ENCODE measurements at regions not wholly inside any gene's neighbourhood (a gene's known extent, or its start where the extent isn't known, plus 50 kb on each side); places are given as distances from the start of the nearest gene placed in this dataset.
"Not testable (repeated sequence)": the region's sequence is repeated elsewhere in the genome, so short reads cannot be mapped to it uniquely, and the experiment has no call there.

DNA sequence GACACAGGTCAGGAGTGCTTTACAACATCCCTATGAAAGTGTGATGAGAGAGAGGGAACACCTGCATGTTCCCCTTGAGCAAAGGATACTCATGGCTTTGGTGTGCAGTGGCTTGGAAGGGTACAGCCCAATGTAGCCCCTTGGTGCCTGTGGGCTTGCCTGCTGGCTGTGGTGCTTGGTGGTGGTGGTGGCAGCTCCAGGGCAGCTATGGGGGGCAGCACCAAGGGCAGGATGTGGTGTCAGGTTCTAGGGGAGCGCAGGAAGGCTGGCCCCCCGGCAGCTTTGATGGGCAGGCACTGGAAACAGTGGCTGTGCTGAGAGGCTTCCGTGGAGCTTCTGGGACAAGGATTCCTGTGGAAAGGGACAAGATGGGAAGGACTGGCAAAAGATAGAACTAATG lies 464.0 kb upstream of the ZMIZ1 start:
- no peak for DNase-seq

DNA sequence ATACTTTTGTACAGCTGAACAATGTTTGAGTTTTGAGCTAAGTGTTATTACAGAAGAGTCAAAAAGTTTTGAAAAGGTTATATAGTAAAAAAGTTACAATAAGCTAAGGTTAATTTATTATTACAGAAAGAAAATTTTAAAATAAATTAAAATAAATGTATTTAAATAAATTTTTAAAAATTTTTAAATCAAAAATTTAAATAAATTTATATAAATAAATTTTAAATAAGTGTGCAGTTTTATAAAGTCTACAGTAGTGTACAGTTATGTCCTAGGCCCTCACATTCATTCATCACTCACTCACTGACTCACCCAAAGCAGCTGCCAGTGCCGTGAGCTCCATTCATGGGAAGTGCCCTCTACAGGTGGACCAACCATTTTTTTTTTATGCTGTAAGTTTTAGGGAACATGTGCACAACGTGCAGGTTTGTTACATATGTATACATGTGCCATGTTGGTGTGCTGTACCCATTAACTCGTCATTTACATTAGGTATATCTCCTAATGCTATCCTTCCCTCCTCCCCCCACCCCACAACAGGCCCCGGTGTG lies 462.9 kb upstream of the ZMIZ1 start:
- no peak for DNase-seq

DNA sequence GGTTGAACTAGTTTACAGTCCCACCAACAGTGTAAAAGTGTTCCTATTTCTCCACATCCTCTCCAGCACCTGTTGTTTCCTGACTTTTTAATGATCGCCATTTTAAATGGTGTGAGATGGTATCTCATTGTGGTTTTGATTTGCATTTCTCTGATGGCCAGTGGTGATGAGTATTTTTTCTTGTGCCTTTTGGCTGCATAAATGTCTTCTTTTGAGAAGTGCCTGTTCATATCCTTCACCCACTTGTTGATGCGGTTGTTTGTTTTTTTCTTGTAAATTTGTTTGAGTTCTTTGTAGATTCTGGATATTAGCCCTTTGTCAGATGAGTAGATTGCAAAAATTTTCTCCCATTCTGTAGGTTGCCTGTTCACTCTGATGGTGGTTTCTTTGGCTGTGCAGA lies 462.0 kb upstream of the ZMIZ1 start:
- DNase-seq, result not testable (repeated sequence)

DNA sequence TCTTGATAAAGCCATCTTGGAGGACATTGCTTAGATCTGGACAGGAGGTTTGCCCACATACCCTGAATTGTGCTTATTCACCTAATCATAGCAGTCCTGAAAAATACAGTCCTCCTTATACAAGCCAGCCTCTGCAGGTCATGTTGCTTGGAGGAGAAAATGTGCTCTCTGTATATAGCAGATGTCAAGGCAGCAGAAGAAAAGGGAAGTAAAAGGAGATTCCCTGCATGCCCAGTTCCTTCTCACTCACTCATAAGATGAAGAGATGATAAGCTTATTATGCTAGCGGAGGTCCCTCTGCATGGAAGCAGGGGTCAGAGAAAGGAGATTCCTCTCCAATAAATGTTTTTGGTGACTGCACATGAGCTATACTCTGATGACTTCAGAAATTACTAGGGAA lies 458.8 kb upstream of the ZMIZ1 start:
- no peak for DNase-seq

GRCh38 chr10:78613132-78613531 lies 455.6 kb upstream of the ZMIZ1 start:
- no peak for DNase-seq

- no peak for DNase-seq
Observed at GRCh38 chr10:78614267-78614666, 454.5 kb upstream of the ZMIZ1 start.

DNA sequence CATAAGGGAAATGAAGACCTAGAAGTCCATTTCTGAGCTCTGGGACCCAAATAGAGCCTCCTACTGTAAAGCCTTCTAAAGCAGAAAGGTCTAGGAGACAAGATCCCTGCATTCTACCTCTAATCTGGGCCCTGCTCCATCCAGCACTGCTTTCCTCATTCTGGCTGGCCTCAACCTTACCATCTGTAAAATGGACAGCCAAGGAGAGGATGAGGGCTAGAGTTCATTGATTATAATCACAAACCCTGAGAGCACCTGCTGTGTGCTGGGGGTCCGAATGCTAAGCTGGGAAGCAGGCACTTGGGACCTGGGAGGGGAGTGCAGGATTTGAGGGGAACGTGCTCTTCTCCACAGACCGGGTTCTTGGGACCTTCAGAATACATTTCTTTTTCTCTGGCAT lies 454.0 kb upstream of the ZMIZ1 start:
- DNase-seq, result no peak

DNA sequence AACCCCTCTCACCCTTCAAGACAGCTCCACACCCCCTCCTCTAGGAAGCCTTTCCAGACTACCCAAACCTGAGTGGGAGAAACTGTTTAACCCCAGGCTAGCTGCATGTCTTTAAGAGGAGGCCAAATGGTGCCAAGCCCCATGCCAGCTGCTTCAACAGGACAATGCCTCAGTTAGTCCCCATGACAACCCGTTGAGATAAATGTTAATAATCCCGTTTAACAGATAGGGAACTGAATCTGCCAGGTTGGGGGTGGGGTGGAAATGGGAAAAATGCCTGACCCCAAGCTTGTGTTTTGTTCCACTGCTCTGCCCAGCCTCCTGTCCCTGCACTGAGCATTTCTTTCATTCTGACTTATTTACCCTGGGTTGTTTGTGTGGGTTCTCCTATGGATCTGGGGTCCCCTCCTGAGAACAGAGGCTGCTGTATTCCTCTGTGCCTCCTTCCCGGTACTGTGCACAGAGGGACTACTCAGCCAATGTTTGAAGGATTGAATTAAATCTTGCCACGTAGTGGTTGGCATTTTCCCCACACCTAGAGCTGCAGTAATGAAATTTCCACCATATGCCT lies 452.6 kb upstream of the ZMIZ1 start:
- no peak for DNase-seq

DNA sequence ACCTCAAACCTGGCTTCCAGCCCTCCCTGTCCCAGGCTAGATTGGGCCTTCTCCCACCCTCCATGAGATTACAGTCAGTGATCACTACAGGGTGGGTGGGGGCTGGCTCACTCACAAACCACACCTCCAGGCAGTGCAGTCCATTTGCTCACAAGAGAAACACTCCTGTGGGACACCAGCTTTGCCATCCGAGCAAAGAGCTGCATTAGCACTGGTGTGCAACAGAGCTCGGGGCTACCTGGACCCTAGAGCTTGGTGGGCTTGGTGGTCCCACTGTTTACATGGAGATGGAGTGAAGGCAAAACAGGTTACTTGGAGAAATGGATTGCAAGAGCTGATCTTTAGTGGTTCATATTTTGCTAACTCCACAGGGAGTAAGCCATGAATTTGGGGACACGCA lies 451.7 kb upstream of the ZMIZ1 start:
- no peak for DNase-seq

- no peak for DNase-seq
Observed at GRCh38 chr10:78617631-78618030, 451.1 kb upstream of the ZMIZ1 start.

- DNase-seq, result no peak
Observed at GRCh38 chr10:78618050-78618449, 450.7 kb upstream of the ZMIZ1 start.

DNA sequence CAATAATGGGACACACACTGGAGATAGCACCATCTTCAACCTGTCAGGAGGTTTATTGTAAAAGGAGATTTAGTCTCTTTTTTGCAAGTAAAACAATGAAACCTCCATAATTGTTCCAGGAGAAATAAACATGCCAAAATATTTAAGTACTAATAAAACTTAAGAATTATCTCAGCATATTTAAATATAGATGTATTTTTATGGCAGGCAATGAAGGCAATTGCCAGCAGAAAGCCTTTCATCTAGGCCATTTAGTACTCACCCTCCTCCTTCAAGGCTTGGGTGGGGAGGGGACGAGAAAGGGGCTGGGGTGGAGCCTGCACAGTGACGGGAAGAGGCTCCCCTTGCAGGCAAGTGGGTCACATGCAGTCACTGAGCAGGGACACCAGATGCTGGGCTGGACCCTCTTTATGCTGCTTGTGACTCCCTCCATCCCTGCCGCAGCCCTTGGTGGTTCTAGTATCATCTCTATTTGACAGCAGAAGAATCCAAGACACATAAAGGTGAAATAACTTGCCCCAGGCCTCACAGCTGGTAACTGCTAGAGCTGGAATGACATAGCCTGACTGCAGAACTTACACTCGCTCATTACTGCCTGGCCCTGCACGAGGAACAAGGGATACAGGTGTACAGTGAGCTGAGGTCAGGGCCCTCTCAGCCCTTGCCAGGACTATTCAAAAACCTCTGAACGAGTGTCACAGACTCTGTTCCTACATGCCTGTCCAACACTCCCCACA lies 449.5 kb upstream of the ZMIZ1 start:
- no peak for DNase-seq

DNA sequence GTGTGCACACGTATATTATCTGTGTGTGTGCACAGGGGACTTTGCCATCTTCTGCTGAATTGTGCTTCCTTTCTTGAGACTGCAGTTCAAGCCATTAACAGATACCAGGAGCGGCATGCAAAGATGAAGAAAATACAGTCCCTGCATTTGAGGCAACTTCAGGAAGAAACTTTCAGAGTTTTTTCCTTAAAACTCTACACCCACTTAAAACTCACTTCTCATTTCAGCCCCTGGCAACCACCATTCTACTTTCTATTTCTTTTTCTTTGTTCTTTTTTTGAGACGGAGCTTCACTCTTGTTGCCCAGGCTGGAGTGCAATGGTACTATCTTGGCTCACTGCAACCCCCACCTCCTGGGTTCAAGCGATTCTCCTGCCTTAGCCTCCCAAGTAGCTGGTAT lies 448.9 kb upstream of the ZMIZ1 start:
- no peak for DNase-seq

DNA sequence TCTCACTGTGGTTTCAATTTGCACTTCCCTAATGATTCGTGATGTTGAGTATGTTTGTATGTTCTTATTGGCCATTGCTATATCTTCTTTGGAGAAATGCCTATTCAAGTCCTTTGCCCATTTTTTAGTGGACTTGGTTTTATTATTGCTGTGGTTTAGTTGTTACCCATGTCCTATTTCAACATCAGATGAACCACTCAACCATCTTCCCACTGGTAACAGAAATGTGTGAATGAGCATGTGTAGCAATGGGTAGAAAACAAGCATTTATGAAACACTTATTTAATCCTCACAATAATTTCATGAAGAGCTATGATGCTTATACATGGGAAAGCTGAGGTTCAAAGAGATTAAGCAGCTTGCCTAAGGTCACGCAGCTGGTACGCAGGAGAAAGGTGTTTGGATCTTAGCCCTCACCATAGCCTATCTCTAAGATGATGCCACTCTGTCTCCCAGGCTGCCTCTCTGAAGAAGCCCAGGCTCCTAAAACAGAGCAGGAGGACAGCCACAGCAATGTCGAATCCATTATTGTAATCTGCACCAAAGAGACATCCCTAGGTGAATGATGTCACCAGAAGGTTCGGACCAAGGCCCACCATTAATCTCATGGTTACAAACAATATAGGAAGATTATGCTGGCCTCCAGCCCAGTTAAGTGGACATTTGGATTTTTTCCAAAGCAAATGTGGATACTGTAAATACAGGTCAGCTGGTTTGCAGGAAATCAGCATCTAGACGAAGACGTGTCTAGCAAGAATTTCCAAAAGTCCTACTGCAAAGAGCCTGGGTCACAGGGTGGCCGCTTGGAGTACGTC lies 447.6 kb upstream of the ZMIZ1 start:
- DNase-seq, result peak; percentile 81

- peak; percentile 39 for DNase-seq
Observed at GRCh38 chr10:78623578-78624215, 445.1 kb upstream of the ZMIZ1 start.

DNA sequence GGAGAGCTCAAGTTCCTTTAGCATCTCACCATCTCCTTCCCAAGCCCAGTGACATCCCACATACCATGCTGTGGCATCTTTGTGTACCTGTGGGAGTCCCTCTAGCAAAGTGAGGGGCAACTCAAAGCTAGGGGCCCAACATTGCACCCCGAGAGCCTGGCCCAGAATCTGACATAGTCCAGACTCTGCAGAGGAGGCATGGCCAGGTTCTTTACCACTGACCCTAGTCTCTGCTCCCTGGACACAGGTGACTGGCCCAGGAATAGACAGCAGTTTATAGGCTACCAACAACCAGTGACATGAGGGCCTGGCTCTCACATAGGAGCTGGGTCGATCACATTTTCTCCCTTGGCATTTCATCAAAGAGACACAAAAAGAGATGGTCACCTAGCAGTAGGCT lies 444.0 kb upstream of the ZMIZ1 start:
- DNase-seq, result no peak

DNA sequence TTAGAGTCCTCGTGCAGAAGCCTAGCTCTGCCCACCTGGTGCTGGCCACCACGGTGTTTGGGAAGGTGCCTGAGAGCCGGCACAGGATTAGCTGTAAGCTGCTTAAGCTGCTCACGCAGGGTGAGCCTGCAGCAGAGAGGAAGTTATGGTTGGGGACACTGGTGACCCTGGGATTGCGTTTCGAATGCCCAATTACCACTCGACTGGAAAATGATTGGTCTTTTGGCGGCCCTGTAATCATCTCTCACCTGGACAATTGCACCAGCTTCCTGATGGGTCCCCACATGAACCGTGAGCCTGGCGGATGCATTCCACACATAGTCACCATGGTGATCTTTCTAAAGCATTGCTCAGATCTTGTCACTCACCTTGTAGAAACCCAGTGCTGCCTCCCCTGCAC lies 442.3 kb upstream of the ZMIZ1 start:
- no peak for DNase-seq

GRCh38 chr10:78627254-78627795 lies 441.4 kb upstream of the ZMIZ1 start:
- DNase-seq, result no peak

DNA sequence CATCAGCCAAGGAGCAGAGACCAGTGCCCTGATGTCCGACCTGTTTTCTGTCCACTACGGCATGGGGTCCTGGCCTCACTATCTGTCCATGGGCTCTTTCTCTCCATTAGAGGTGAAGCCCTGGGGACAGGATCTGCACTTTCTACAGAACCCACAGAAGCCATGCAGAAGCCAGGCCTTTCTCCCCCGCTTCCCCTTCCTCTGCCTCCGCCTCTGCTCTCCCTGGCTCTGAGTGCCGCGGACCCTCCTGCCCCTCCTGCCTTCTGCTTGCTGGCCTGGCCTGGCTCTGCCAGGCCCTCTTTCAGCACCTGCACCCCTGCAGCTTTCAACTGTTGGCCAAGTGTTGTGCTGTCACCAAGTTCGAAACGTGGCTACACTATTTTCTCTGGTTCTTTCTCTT lies 439.8 kb upstream of the ZMIZ1 start:
- no peak for DNase-seq

DNA sequence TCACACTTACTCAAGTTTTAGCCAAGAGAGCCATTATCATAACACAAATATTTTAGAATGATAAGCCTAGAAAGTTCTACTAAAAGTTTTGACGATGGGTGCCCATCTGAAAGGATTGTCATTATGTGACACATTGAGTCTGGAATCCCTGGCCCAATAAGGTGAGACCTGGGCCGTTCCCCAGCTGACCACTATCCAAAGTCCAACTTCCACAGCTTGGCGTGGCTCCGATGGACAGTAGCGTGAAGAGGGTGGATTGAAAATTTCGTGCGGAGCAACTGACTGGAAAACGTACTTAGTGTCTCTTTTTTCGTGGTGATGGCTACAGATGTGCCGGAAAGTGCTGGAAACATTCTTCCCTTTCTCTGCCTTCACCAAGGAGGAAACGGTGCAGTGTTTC lies 439.0 kb upstream of the ZMIZ1 start:
- no peak for DNase-seq

DNA sequence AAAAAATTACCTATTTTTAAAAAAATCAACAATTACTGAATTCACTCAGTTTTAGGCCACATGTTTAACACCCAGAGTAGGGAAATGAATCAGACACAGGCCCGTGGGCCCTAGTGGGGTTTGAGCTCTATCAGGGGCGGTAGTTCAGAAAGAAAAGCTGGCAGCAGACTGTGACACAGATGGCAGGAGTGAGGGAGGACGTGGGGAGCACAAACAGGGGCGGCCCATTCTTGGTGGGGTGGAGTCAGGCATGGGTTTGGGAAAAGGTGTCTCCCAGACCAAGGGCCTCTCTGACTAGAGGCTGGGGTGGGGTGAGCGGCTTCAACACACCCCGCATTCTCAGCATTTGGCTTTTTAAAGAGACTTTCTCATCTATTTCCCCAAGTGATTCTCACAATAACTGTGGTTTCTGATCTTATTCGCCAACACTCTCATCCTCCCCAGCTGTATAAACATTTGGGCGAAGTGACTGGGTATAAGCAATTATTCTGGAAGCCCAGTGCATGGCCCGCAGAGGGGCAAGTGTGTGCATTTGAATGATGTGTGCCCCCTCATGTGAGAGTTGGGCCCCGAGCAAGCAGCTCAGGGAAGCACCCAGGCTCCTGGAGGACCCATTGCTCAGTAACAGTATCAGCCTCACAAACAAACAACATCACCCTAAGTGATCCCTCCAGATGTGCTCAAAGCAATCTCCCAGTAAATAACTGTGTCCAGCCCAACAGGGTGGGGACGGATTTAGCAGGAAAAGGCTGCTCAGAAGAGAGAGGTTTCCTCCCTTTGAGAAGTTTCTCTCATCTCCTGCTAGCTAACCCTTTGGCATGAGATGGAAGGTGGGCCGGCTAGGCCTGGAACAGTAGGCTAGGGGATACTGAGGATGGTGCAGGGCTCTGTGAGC lies 437.6 kb upstream of the ZMIZ1 start:
- no peak for DNase-seq

- no peak for DNase-seq
Observed at GRCh38 chr10:78634389-78634815, 434.4 kb upstream of the ZMIZ1 start.

Measured in NCI-H774 (cell line).